BJ (cell line): ENCODE measurements at regions not wholly inside any gene's neighbourhood (a gene's known extent, or its start where the extent isn't known, plus 50 kb on each side); places are given as distances from the start of the nearest gene placed in this dataset.
"Not testable (repeated sequence)": the region's sequence is repeated elsewhere in the genome, so short reads cannot be mapped to it uniquely, and the experiment has no call there.

ENCODE experiments used
- CTCF ChIA-PET: fragments of 350-600 bp; formaldehyde crosslinking; extraction: SDS; loops from one replicate; lab custom pipeline; 2021; ENCODE audit warnings: antibody characterized with exemption, inconsistent platforms; lab: Yijun Ruan, JAX
- POLR2A ChIA-PET: fragments of 300-600 bp; sonication (Branson Sonifier 250); formaldehyde crosslinking; extraction: SDS; loops from one replicate; lab custom pipeline; 2021; ENCODE audit warnings: antibody characterized with exemption; lab: Charles Lee
- DNase-seq: peaks from one replicate; pipeline ENCODE4 v3.0.0-alpha.2; 2011; ENCODE audit warnings: low read depth
- H3K27me3 ChIP-seq: 2 replicates; pipeline ENCODE4 v1.6.0; 2011; ENCODE audit warnings: low read length; ENCODE audit not compliant: control insufficient read depth, insufficient read depth
- H3K36me3 ChIP-seq: 2 replicates; pipeline ENCODE4 v1.5.1; 2011; ENCODE audit warnings: low read length; ENCODE audit not compliant: control insufficient read depth, insufficient read depth
- H3K4me3 ChIP-seq: 2 replicates; pipeline ENCODE4 v1.5.1; 2011; ENCODE audit warnings: low read depth, mild to moderate bottlenecking, control low read depth, low read length
- TF ChIP-seq, protein P1 (sequence below): IDR thresholded peaks from 2 replicates; pipeline ENCODE4 v1.5.1; 2011; ENCODE audit warnings: low read depth, mild to moderate bottlenecking, control low read depth, inconsistent platforms, low read length, moderate library complexity; ENCODE audit not compliant: insufficient read depth

GRCh38 chr7:118945911-118946682 lies 721.6 kb downstream of the ANKRD7 start:
- POLR2A ChIA-PET: no interaction called here

GRCh38 chr7:118948508-118948907 lies 724.0 kb downstream of the ANKRD7 start:
- no peaks in the 10 kb centered on the region for H3K36me3 ChIP-seq
- TF ChIP-seq, protein P1, sequence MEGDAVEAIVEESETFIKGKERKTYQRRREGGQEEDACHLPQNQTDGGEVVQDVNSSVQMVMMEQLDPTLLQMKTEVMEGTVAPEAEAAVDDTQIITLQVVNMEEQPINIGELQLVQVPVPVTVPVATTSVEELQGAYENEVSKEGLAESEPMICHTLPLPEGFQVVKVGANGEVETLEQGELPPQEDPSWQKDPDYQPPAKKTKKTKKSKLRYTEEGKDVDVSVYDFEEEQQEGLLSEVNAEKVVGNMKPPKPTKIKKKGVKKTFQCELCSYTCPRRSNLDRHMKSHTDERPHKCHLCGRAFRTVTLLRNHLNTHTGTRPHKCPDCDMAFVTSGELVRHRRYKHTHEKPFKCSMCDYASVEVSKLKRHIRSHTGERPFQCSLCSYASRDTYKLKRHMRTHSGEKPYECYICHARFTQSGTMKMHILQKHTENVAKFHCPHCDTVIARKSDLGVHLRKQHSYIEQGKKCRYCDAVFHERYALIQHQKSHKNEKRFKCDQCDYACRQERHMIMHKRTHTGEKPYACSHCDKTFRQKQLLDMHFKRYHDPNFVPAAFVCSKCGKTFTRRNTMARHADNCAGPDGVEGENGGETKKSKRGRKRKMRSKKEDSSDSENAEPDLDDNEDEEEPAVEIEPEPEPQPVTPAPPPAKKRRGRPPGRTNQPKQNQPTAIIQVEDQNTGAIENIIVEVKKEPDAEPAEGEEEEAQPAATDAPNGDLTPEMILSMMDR: no peak
- ChIA-PET CTCF (no interaction called here), POLR2A (no interaction called here)
- no peak overlapping the region for H3K4me3 ChIP-seq
- no peak for DNase-seq
- H3K27me3 ChIP-seq: no peaks in the 10 kb centered on the region

More at GRCh38 chr7:118945911-118946682, 721.6 kb downstream of the ANKRD7 start:
- Histone ChIP-seq H3K36me3 (no peaks in the 10 kb centered on the region), H3K27me3 (no peaks in the 10 kb centered on the region), H3K4me3 (no peak overlapping the region)
- CTCF ChIA-PET: no interaction called here
- TF ChIP-seq, protein P1: no peak
- no peak for DNase-seq

DNA sequence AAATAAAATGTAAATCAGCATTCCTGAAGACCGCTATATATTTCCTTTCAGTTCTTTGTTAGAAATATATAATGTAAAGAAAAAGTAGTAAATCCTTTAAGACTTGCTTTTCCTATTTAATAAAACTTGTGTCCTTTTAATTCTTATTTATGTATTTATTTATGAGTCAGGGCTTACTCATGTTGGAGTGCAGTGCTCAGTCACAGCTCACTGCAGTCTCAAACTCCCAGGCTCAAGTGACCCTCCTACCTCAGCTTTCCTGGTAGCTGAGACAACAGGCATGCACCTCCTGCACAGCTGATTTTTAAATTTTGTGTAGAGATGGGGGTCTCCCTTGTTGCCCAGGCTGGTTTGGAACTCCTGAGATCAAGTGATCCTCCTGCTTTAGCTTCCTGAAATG lies 724.5 kb downstream of the ANKRD7 start:
- Histone ChIP-seq H3K36me3 (no peaks in the 10 kb centered on the region), H3K4me3 (no peak overlapping the region), H3K27me3 (no peaks in the 10 kb centered on the region)
- CTCF ChIA-PET: no interaction called here
- POLR2A ChIA-PET: no interaction called here
- DNase-seq: no peak
- TF ChIP-seq, protein P1: no peak

DNA sequence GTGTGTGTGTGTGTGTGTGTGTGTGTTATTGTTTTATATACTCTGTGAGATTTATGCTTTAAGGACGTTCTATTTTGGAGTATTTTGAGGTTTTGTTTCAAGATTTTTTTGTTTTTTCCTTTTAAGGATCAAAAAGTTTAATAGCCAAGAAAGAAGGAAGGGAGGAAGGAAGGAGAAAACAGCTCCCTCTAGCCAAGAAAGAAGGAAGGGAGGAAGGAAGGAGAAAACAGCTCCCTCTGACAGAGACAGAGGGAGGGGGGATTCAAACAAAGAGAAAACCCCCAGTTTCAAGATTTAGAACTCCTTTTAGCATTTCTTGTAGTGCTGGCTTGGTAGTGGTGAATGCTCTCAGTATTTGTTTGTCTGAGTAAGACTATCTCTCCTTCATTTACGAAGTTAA lies 731.8 kb downstream of the ANKRD7 start:
- H3K36me3 ChIP-seq, H3K4me3 ChIP-seq, POLR2A ChIA-PET, H3K27me3 ChIP-seq, DNase-seq: not testable (repeated sequence)
- CTCF ChIA-PET: interaction anchor here (0.7 kb wide), 1 partner anchor 13 kb away, joined by 3 read pairs; no protein-coding TSS in a partner anchor

DNA sequence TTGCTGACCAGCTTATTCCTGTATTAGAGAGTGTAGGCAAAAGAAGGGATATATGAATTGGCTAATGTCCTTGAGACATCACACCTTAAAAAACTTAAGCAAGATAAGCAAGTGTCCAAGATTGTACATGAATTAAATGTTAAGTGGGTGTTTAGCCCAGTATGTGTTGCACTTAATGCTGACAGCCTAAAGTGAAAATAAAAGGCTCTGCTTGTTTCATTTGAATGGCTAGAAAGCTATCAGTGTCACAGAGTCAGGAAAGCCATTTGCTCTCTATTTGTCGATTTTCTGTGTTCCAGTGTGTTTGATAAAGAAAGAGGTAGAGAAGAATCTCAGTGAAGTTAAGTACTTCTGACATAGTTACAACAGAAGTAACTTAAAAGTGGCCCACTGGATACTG lies 744.9 kb downstream of the ANKRD7 start:
- CTCF ChIA-PET: interaction anchor here (0.6 kb wide), 1 partner anchor 13 kb away, joined by 3 read pairs; no protein-coding TSS in a partner anchor
- H3K36me3 ChIP-seq: no peaks in the 10 kb centered on the region
- TF ChIP-seq, protein P1: no peak
- DNase-seq: no peak
- POLR2A ChIA-PET: no interaction called here
- H3K4me3 ChIP-seq: no peak overlapping the region
- no peaks in the 10 kb centered on the region for H3K27me3 ChIP-seq
